HG03565 (cell line): ENCODE measurements at regions not wholly inside any gene's neighbourhood (a gene's known extent, or its start where the extent isn't known, plus 50 kb on each side); places are given as distances from the start of the nearest gene placed in this dataset.
"Not testable (repeated sequence)": the region's sequence is repeated elsewhere in the genome, so short reads cannot be mapped to it uniquely, and the experiment has no call there.

Experiments
- ATAC-seq: cut with Tn5 transposase; IDR thresholded peaks from one replicate; pipeline ENCODE4 v1.9.1; 2021; ENCODE audit warnings: mild to moderate bottlenecking, moderate library complexity; ENCODE audit not compliant: unreplicated experiment

- ATAC-seq, result no peak
These were observed 69.2 kb downstream of the LYZL2 start for GRCh38 chr10:30560326-30560725.

GRCh38 chr10:30559180-30559579 lies 70.4 kb downstream of the LYZL2 start:
- ATAC-seq, result no peak

- ATAC-seq, result no peak
These were observed 71.1 kb downstream of the LYZL2 start for GRCh38 chr10:30558411-30558810.

GRCh38 chr10:30557884-30558283 lies 71.7 kb downstream of the LYZL2 start:
- ATAC-seq, result no peak

GRCh38 chr10:30556189-30556588 lies 73.4 kb downstream of the LYZL2 start:
- no peak for ATAC-seq

- no peak for ATAC-seq
These were observed 74.1 kb downstream of the LYZL2 start for GRCh38 chr10:30555465-30555864.

- ATAC-seq, result no peak
These were observed 75.1 kb downstream of the LYZL2 start for GRCh38 chr10:30554440-30554825.

- ATAC-seq, result no peak
These were observed 75.7 kb downstream of the LYZL2 start for GRCh38 chr10:30553626-30554439.

- no peak for ATAC-seq
These were observed 76.4 kb downstream of the LYZL2 start for GRCh38 chr10:30553018-30553625.

GRCh38 chr10:30550967-30551815 lies 78.4 kb downstream of the LYZL2 start:
- ATAC-seq, result no peak

GRCh38 chr10:30549134-30549687 lies 80.3 kb downstream of the LYZL2 start:
- ATAC-seq, result not testable (repeated sequence)

- ATAC-seq, result no peak
These were observed 83.0 kb downstream of the LYZL2 start for GRCh38 chr10:30546511-30546910.

GRCh38 chr10:30542895-30543288 lies 86.7 kb downstream of the LYZL2 start:
- ATAC-seq, result peak; percentile 20

GRCh38 chr10:30542001-30542894 lies 87.3 kb downstream of the LYZL2 start:
- peak; percentile 34 for ATAC-seq

GRCh38 chr10:30540276-30540675 lies 89.3 kb downstream of the LYZL2 start:
- no peak for ATAC-seq

GRCh38 chr10:30538086-30538485 lies 91.5 kb downstream of the LYZL2 start:
- no peak for ATAC-seq

GRCh38 chr10:30537586-30537985 lies 92.0 kb downstream of the LYZL2 start:
- no peak for ATAC-seq

GRCh38 chr10:30537158-30537557 lies 92.4 kb downstream of the LYZL2 start:
- not testable (repeated sequence) for ATAC-seq

GRCh38 chr10:30536578-30536977 lies 93.0 kb downstream of the LYZL2 start:
- ATAC-seq, result no peak

GRCh38 chr10:30535677-30536076 lies 93.9 kb downstream of the LYZL2 start:
- ATAC-seq, result no peak
